ENCODE measurements at regions not wholly inside any gene's neighbourhood (a gene's known extent, or its start where the extent isn't known, plus 50 kb on each side); places are given as distances from the start of the nearest gene placed in this dataset.
"Not testable (repeated sequence)": the region's sequence is repeated elsewhere in the genome, so short reads cannot be mapped to it uniquely, and the experiment has no call there.

GRCh38 chr3:34056181-34056910, 257.9 kb downstream of the PDCD6IP start:
- peaks cover 0 to 7% (median 0%) of the 10 kb centered on the region in 7 donors for H3K9me3 Mint-ChIP-seq
- Histone ChIP-seq H3K4me1 (ENCODE audit: control insufficient read depth, insufficient read depth, low read length, poor library complexity, severe bottlenecking) (no peaks in the 10 kb centered on the region), H3K36me3 (ENCODE audit: control insufficient read depth, insufficient read depth, low read length) (no peaks in the 10 kb centered on the region), H3K4me3 (ENCODE audit: low read depth, low read length) (no peak overlapping the region), H3K27ac (ENCODE audit: insufficient read depth, low read length, poor library complexity, severe bottlenecking) (no peak overlapping the region), H3K27me3 (ENCODE audit: control insufficient read depth, insufficient read depth, low read length) (no peaks in the 10 kb centered on the region), H3K9me3 (ENCODE audit: control insufficient read depth in 2 of 2, low read length in 2 of 2) (no peaks in the 10 kb centered on the region)
- no peaks in the 10 kb centered on the region for H3K36me3 Mint-ChIP-seq
- no peak for DNase-seq
- H3K4me1 Mint-ChIP-seq, result no peaks in the 10 kb centered on the region
- ATAC-seq (ENCODE audit: low read depth in 2 of 2), result no peak
- no peak overlapping the region for H3K4me3 Mint-ChIP-seq
- H3K27me3 Mint-ChIP-seq, result no peaks in the 10 kb centered on the region
- H3K27ac Mint-ChIP-seq, result no peak overlapping the region

GRCh38 chr3:34056951-34057390, 258.5 kb downstream of the PDCD6IP start:
- no peak for ATAC-seq (ENCODE audit: low read depth in 2 of 2)
- H3K4me3 ChIP-seq (ENCODE audit: low read depth, low read length), result no peak overlapping the region
- no peak overlapping the region for H3K27ac Mint-ChIP-seq

GRCh38 chr3:34060995-34061394, 262.6 kb downstream of the PDCD6IP start:
- H3K4me1 ChIP-seq (ENCODE audit: control insufficient read depth, insufficient read depth, low read length, poor library complexity, severe bottlenecking); H3K27me3 Mint-ChIP-seq; H3K27me3 ChIP-seq (ENCODE audit: control insufficient read depth, insufficient read depth, low read length); H3K9me3 Mint-ChIP-seq; H3K27ac Mint-ChIP-seq; H3K4me3 ChIP-seq (ENCODE audit: low read depth, low read length); ATAC-seq (ENCODE audit: low read depth in 2 of 2); H3K4me1 Mint-ChIP-seq; H3K4me3 Mint-ChIP-seq; H3K36me3 ChIP-seq (ENCODE audit: control insufficient read depth, insufficient read depth, low read length); H3K36me3 Mint-ChIP-seq; DNase-seq; H3K9me3 ChIP-seq (ENCODE audit: control insufficient read depth in 2 of 2, low read length in 2 of 2); H3K27ac ChIP-seq (ENCODE audit: insufficient read depth, low read length, poor library complexity, severe bottlenecking): not testable (repeated sequence)

More at GRCh38 chr3:34056951-34057390, 258.5 kb downstream of the PDCD6IP start:
- Histone ChIP-seq H3K36me3 (ENCODE audit: control insufficient read depth, insufficient read depth, low read length) (no peaks in the 10 kb centered on the region), H3K27me3 (ENCODE audit: control insufficient read depth, insufficient read depth, low read length) (no peaks in the 10 kb centered on the region), H3K4me1 (ENCODE audit: control insufficient read depth, insufficient read depth, low read length, poor library complexity, severe bottlenecking) (no peaks in the 10 kb centered on the region), H3K27ac (ENCODE audit: insufficient read depth, low read length, poor library complexity, severe bottlenecking) (no peak overlapping the region), H3K9me3 (ENCODE audit: control insufficient read depth in 2 of 2, low read length in 2 of 2) (no peaks in the 10 kb centered on the region)
- Mint-ChIP-seq H3K4me3 (no peak overlapping the region), H3K4me1 (no peaks in the 10 kb centered on the region), H3K36me3 (no peaks in the 10 kb centered on the region), H3K27me3 (no peaks in the 10 kb centered on the region), H3K9me3 (peaks cover 0 to 7% (median 0%) of the 10 kb centered on the region in 7 donors)
- DNase-seq, result no peak

DNA sequence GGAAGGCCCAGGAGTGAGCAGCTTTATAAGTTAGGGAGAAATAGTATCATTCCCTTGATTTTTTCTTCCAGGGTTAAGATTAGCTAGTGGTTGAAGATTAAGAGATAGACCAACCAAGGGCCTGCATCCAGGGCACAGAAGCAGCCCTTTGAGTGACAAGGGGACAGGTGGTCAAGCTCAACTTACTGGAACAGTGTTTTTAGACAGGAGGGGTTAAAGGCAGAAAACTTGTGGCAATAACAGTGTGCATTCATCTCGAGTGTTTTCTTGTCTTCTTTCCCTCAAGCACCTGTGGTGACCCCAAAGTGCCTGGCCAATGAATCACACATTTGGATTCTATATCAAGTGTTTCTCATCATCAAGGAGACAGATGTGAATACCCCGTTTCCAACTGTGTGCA, 267.5 kb downstream of the PDCD6IP start:
- Mint-ChIP-seq H3K9me3 (peaks cover 0 to 4% (median 0%) of the 10 kb centered on the region in 7 donors), H3K36me3 (no peaks in the 10 kb centered on the region), H3K4me3 (no peak overlapping the region), H3K4me1 (no peaks in the 10 kb centered on the region), H3K27me3 (no peaks in the 10 kb centered on the region), H3K27ac (no peak overlapping the region)
- ATAC-seq (ENCODE audit: low read depth in 2 of 2) (no peak), DNase-seq (no peak)
- H3K4me1 ChIP-seq (ENCODE audit: control insufficient read depth, insufficient read depth, low read length, poor library complexity, severe bottlenecking), result no peaks in the 10 kb centered on the region
- no peak overlapping the region for H3K27ac ChIP-seq (ENCODE audit: insufficient read depth, low read length, poor library complexity, severe bottlenecking)
- no peaks in the 10 kb centered on the region for H3K27me3 ChIP-seq (ENCODE audit: control insufficient read depth, insufficient read depth, low read length)
- no peaks in the 10 kb centered on the region for H3K9me3 ChIP-seq (ENCODE audit: control insufficient read depth in 2 of 2, low read length in 2 of 2)
- H3K36me3 ChIP-seq (ENCODE audit: control insufficient read depth, insufficient read depth, low read length), result no peaks in the 10 kb centered on the region
- H3K4me3 ChIP-seq (ENCODE audit: low read depth, low read length), result no peak overlapping the region

DNA sequence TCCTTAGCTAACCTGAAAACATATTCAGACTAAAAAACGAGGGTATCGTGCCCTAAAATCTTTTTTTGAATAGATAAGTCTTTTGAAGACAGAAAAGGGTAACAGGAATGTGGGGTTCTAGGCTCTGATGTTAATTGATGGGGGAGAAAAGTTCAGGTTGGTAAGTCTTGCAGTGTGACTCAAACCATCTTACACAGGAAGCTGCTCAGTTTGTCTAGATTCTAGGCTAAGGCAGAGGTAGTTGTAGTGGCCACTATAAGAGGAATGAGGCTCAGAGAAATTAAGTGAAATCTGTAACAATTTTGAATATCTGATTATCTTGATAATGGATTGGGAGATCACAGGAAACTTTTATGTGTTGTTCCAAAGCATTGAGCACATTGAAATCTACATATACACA, 267.9 kb downstream of the PDCD6IP start:
- no peak overlapping the region for H3K4me3 Mint-ChIP-seq
- no peaks in the 10 kb centered on the region for H3K36me3 Mint-ChIP-seq
- no peak overlapping the region for H3K27ac Mint-ChIP-seq
- H3K9me3 Mint-ChIP-seq, result peaks cover 0 to 4% (median 0%) of the 10 kb centered on the region in 7 donors
- no peaks in the 10 kb centered on the region for H3K4me1 ChIP-seq (ENCODE audit: control insufficient read depth, insufficient read depth, low read length, poor library complexity, severe bottlenecking)
- H3K9me3 ChIP-seq (ENCODE audit: control insufficient read depth in 2 of 2, low read length in 2 of 2), result no peaks in the 10 kb centered on the region
- no peaks in the 10 kb centered on the region for H3K36me3 ChIP-seq (ENCODE audit: control insufficient read depth, insufficient read depth, low read length)
- no peaks in the 10 kb centered on the region for H3K27me3 ChIP-seq (ENCODE audit: control insufficient read depth, insufficient read depth, low read length)
- ATAC-seq (ENCODE audit: low read depth in 2 of 2) (no peak), DNase-seq (no peak)
- no peak overlapping the region for H3K4me3 ChIP-seq (ENCODE audit: low read depth, low read length)
- H3K27me3 Mint-ChIP-seq, result no peaks in the 10 kb centered on the region
- no peaks in the 10 kb centered on the region for H3K4me1 Mint-ChIP-seq
- H3K27ac ChIP-seq (ENCODE audit: insufficient read depth, low read length, poor library complexity, severe bottlenecking), result no peak overlapping the region

GRCh38 chr3:34066999-34067398, 268.6 kb downstream of the PDCD6IP start:
- no peaks in the 10 kb centered on the region for H3K4me1 Mint-ChIP-seq
- H3K4me3 Mint-ChIP-seq, result no peak overlapping the region
- Histone ChIP-seq H3K27me3 (ENCODE audit: control insufficient read depth, insufficient read depth, low read length) (no peaks in the 10 kb centered on the region), H3K4me1 (ENCODE audit: control insufficient read depth, insufficient read depth, low read length, poor library complexity, severe bottlenecking) (no peaks in the 10 kb centered on the region), H3K27ac (ENCODE audit: insufficient read depth, low read length, poor library complexity, severe bottlenecking) (no peak overlapping the region), H3K36me3 (ENCODE audit: control insufficient read depth, insufficient read depth, low read length) (no peaks in the 10 kb centered on the region), H3K4me3 (ENCODE audit: low read depth, low read length) (no peak overlapping the region), H3K9me3 (ENCODE audit: control insufficient read depth in 2 of 2, low read length in 2 of 2) (no peaks in the 10 kb centered on the region)
- ATAC-seq (ENCODE audit: low read depth in 2 of 2), result no peak
- no peak for DNase-seq
- H3K9me3 Mint-ChIP-seq, result peaks cover 0 to 4% (median 0%) of the 10 kb centered on the region in 7 donors
- no peaks in the 10 kb centered on the region for H3K36me3 Mint-ChIP-seq
- no peaks in the 10 kb centered on the region for H3K27me3 Mint-ChIP-seq
- H3K27ac Mint-ChIP-seq, result no peak overlapping the region

GRCh38 chr3:34067536-34068051, 269.2 kb downstream of the PDCD6IP start:
- no peaks in the 10 kb centered on the region for H3K27me3 ChIP-seq (ENCODE audit: control insufficient read depth, insufficient read depth, low read length)
- DNase-seq, result no peak
- Mint-ChIP-seq H3K36me3 (no peaks in the 10 kb centered on the region), H3K4me3 (no peak overlapping the region), H3K9me3 (peaks cover 0 to 4% (median 0%) of the 10 kb centered on the region in 7 donors), H3K27ac (no peak overlapping the region), H3K4me1 (no peaks in the 10 kb centered on the region), H3K27me3 (no peaks in the 10 kb centered on the region)
- no peaks in the 10 kb centered on the region for H3K9me3 ChIP-seq (ENCODE audit: control insufficient read depth in 2 of 2, low read length in 2 of 2)
- H3K36me3 ChIP-seq (ENCODE audit: control insufficient read depth, insufficient read depth, low read length), result no peaks in the 10 kb centered on the region
- H3K27ac ChIP-seq (ENCODE audit: insufficient read depth, low read length, poor library complexity, severe bottlenecking), result no peak overlapping the region
- H3K4me3 ChIP-seq (ENCODE audit: low read depth, low read length), result no peak overlapping the region
- no peak for ATAC-seq (ENCODE audit: low read depth in 2 of 2)
- H3K4me1 ChIP-seq (ENCODE audit: control insufficient read depth, insufficient read depth, low read length, poor library complexity, severe bottlenecking), result no peaks in the 10 kb centered on the region

GRCh38 chr3:34068505-34068904, 270.1 kb downstream of the PDCD6IP start:
- Mint-ChIP-seq H3K27me3 (no peaks in the 10 kb centered on the region), H3K4me1 (no peaks in the 10 kb centered on the region), H3K27ac (no peak overlapping the region), H3K9me3 (no peaks in the 10 kb centered on the region), H3K36me3 (no peaks in the 10 kb centered on the region), H3K4me3 (no peak overlapping the region)
- Histone ChIP-seq H3K27ac (ENCODE audit: insufficient read depth, low read length, poor library complexity, severe bottlenecking) (no peak overlapping the region), H3K4me1 (ENCODE audit: control insufficient read depth, insufficient read depth, low read length, poor library complexity, severe bottlenecking) (no peaks in the 10 kb centered on the region), H3K4me3 (ENCODE audit: low read depth, low read length) (no peak overlapping the region), H3K27me3 (ENCODE audit: control insufficient read depth, insufficient read depth, low read length) (no peaks in the 10 kb centered on the region), H3K9me3 (ENCODE audit: control insufficient read depth in 2 of 2, low read length in 2 of 2) (no peaks in the 10 kb centered on the region), H3K36me3 (ENCODE audit: control insufficient read depth, insufficient read depth, low read length) (no peaks in the 10 kb centered on the region)
- ATAC-seq (ENCODE audit: low read depth in 2 of 2), result no peak
- no peak for DNase-seq
